WTC11 (cell line): ENCODE measurements at regions not wholly inside any gene's neighbourhood (a gene's known extent, or its start where the extent isn't known, plus 50 kb on each side); places are given as distances from the start of the nearest gene placed in this dataset.

ENCODE experiments used
- ATAC-seq: fragments of 200-7000 bp; cut with Tn5 transposase; 2 replicates; pipeline ENCODE4 v1.10.0; 2021; ENCODE audit warnings: mild to moderate bottlenecking, moderate library complexity
- CTCF ChIA-PET: fragments of 300-600 bp; sonication (Branson Sonifier 250); formaldehyde crosslinking; loops from one replicate; lab custom pipeline; 2021; ENCODE audit warnings: antibody characterized with exemption; lab: Charles Lee
- POLR2A ChIA-PET: fragments of 350-600 bp; sonication (Branson Sonifier 250); formaldehyde crosslinking; loops from one replicate; lab custom pipeline; 2021; ENCODE audit warnings: antibody characterized with exemption; lab: Charles Lee
- DNase-seq: peaks from one replicate; pipeline ENCODE4 v3.0.0; 2021; ENCODE audit warnings: low spot score
- H3K27ac Mint-ChIP-seq: 2 replicates; pipeline ENCODE4 v1.8.0; 2021; ENCODE audit warnings: mixed read lengths
- H3K27me3 Mint-ChIP-seq: 2 replicates; pipeline ENCODE4 v1.8.0; 2021; ENCODE audit warnings: low read depth, mild to moderate bottlenecking, moderate library complexity, mixed read lengths
- H3K36me3 Mint-ChIP-seq: 2 replicates; pipeline ENCODE4 v1.8.0; 2021; ENCODE audit warnings: mixed read lengths
- H3K4me1 Mint-ChIP-seq: 2 replicates; pipeline ENCODE4 v1.8.0; 2022; ENCODE audit warnings: mixed read lengths
- H3K4me3 Mint-ChIP-seq: 2 replicates; pipeline ENCODE4 v1.8.0; 2021; ENCODE audit warnings: mild to moderate bottlenecking, moderate library complexity, mixed read lengths
- H3K9me3 Mint-ChIP-seq: 2 replicates; pipeline ENCODE4 v1.8.0; 2021; ENCODE audit warnings: mixed read lengths
- AR ChIP-seq: fragments of 250-450 bp; sonication (Bioruptor Pico); IDR thresholded peaks from 2 replicates; pipeline ENCODE4 v1.9.0; 2021; ENCODE audit warnings: mild to moderate bottlenecking
- ARID4B ChIP-seq: sonication (generic); formaldehyde crosslinking; IDR thresholded peaks from 2 replicates; pipeline ENCODE4 v1.8.0; 2023; ENCODE audit warnings: missing genetic modification reagents, mild to moderate bottlenecking, borderline replicate concordance
- ATF2 ChIP-seq: sonication (generic); formaldehyde crosslinking; IDR thresholded peaks from 2 replicates; pipeline ENCODE4 v1.8.1; 2022; ENCODE audit warnings: low read depth, missing genetic modification reagents, borderline replicate concordance
- ATF6 ChIP-seq: sonication (generic); formaldehyde crosslinking; IDR thresholded peaks from 2 replicates; pipeline ENCODE4 v1.8.1; 2023; ENCODE audit warnings: mild to moderate bottlenecking, missing genetic modification reagents
- E2F1 ChIP-seq: sonication (generic); formaldehyde crosslinking; IDR thresholded peaks from 2 replicates; pipeline ENCODE4 v1.8.0; 2022; ENCODE audit warnings: mild to moderate bottlenecking, missing genetic modification reagents
- E2F4 ChIP-seq: sonication (generic); formaldehyde crosslinking; IDR thresholded peaks from 2 replicates; pipeline ENCODE4 v1.8.1; 2022; ENCODE audit warnings: low read depth, mild to moderate bottlenecking, moderate library complexity, missing genetic modification reagents, borderline replicate concordance
- E2F5 ChIP-seq: sonication (generic); formaldehyde crosslinking; IDR thresholded peaks from 2 replicates; pipeline ENCODE4 v1.8.1; 2022; ENCODE audit warnings: mild to moderate bottlenecking, moderate library complexity, missing genetic modification reagents
- FOXK1 ChIP-seq: sonication (generic); formaldehyde crosslinking; IDR thresholded peaks from 2 replicates; pipeline ENCODE4 v1.8.0; 2022; ENCODE audit warnings: mild to moderate bottlenecking, moderate library complexity, missing genetic modification reagents
- MAX ChIP-seq: sonication (generic); formaldehyde crosslinking; IDR thresholded peaks from 2 replicates; pipeline ENCODE4 v1.8.0; 2022; ENCODE audit warnings: mild to moderate bottlenecking, missing genetic modification reagents
- NFYB ChIP-seq: sonication (generic); formaldehyde crosslinking; conservative IDR thresholded peaks from 2 replicates; pipeline ENCODE4 v1.8.0; 2022; ENCODE audit warnings: low read depth, missing genetic modification reagents
- NR1H2 ChIP-seq: sonication (generic); formaldehyde crosslinking; IDR thresholded peaks from 2 replicates; pipeline ENCODE4 v1.9.0; 2021; ENCODE audit warnings: mild to moderate bottlenecking, moderate library complexity, missing genetic modification reagents
- RORB ChIP-seq: fragments of 250-450 bp; sonication (Bioruptor Pico); IDR thresholded peaks from 2 replicates; pipeline ENCODE4 v1.9.0; 2021; ENCODE audit warnings: mild to moderate bottlenecking
- ZBTB21 ChIP-seq: sonication (generic); formaldehyde crosslinking; IDR thresholded peaks from 2 replicates; pipeline ENCODE4 v1.8.1; 2023; ENCODE audit warnings: mild to moderate bottlenecking, missing genetic modification reagents, borderline replicate concordance
- ZMAT4 ChIP-seq: fragments of 250-450 bp; sonication (Bioruptor Pico); IDR thresholded peaks from 2 replicates; pipeline ENCODE4 v1.9.0; 2021; ENCODE audit warnings: mild to moderate bottlenecking
- ZNF263 ChIP-seq: sonication (generic); formaldehyde crosslinking; IDR thresholded peaks from 2 replicates; pipeline ENCODE4 v1.8.1; 2022; ENCODE audit warnings: low read depth, mild to moderate bottlenecking, moderate library complexity, missing genetic modification reagents
- ZNF416 ChIP-seq: fragments of 250-450 bp; sonication (Bioruptor Pico); IDR thresholded peaks from 2 replicates; pipeline ENCODE4 v1.9.0; 2021; ENCODE audit warnings: mild to moderate bottlenecking, inconsistent platforms
- ZNF423 ChIP-seq: fragments of 250-450 bp; sonication (Bioruptor Pico); IDR thresholded peaks from 2 replicates; pipeline ENCODE4 v2.1.2; 2022; ENCODE audit warnings: mild to moderate bottlenecking, moderate library complexity

- POLR2A ChIA-PET, result no interaction called here
These were observed 565.2 kb upstream of the PKDCC start for GRCh38 chr2:41482659-41483058.

GRCh38 chr2:41483226-41483625, 564.6 kb upstream of the PKDCC start:
- Mint-ChIP-seq H3K36me3 (0 out of 2 replicates have a peak, but pooled peaks cover 4% of the 10 kb centered on the region), H3K4me1 (no peaks in the 10 kb centered on the region), H3K9me3 (peaks cover 17% of the 10 kb centered on the region), H3K27me3 (no peaks in the 10 kb centered on the region), H3K27ac (no peak overlapping the region), H3K4me3 (no peak overlapping the region)
- POLR2A ChIA-PET, result no interaction called here
- ATAC-seq (no peak), DNase-seq (no peak)
- CTCF ChIA-PET, result no interaction called here
- TF ChIP-seq ZNF423 (no peak), NFYB (CRISPR knock-in tag) (no peak), ATF6 (CRISPR knock-in tag) (no peak), ZBTB21 (CRISPR knock-in tag) (no peak), RORB (CRISPR knock-in tag) (no peak), ZMAT4 (no peak), FOXK1 (CRISPR knock-in tag) (no peak), ZNF416 (CRISPR knock-in tag) (no peak), E2F5 (no peak), ZNF263 (CRISPR knock-in tag) (no peak), E2F1 (no peak), MAX (CRISPR knock-in tag) (no peak), AR (CRISPR knock-in tag) (no peak), NR1H2 (CRISPR knock-in tag) (no peak), ATF2 (CRISPR knock-in tag) (no peak), ARID4B (CRISPR knock-in tag) (no peak)

More at GRCh38 chr2:41482659-41483058, 565.2 kb upstream of the PKDCC start:
- H3K36me3 Mint-ChIP-seq, result 0 out of 2 replicates have a peak, but pooled peaks cover 4% of the 10 kb centered on the region
- no peak for DNase-seq
- no peaks in the 10 kb centered on the region for H3K4me1 Mint-ChIP-seq
- H3K27me3 Mint-ChIP-seq, result no peaks in the 10 kb centered on the region
- no peak overlapping the region for H3K4me3 Mint-ChIP-seq
- TF ChIP-seq E2F4 (CRISPR knock-in tag), result no peak
- ATAC-seq, result no peak
- CTCF ChIA-PET, result no interaction called here
- H3K9me3 Mint-ChIP-seq, result peaks cover 17% of the 10 kb centered on the region
- no peak overlapping the region for H3K27ac Mint-ChIP-seq
